ENCODE measurements at regions not wholly inside any gene's neighbourhood (a gene's known extent, or its start where the extent isn't known, plus 50 kb on each side); places are given as distances from the start of the nearest gene placed in this dataset.

GRCh38 chr6:19158586-19158985 is 678.6 kb upstream of the ID4 start:
- H3K9me3 ChIP-seq (ENCODE audit: control insufficient read depth in 2 of 2, insufficient read depth in 1 of 2, low read length in 1 of 2), result no peaks in the 10 kb centered on the region
- 86% methylated on average over 1 of the region's 1 CpG for WGBS
- no peaks in the 10 kb centered on the region for H3K36me3 ChIP-seq (ENCODE audit: control insufficient read depth in 2 of 2, insufficient read depth in 2 of 2, low read length in 1 of 2)
- H3K4me1 ChIP-seq (ENCODE audit: control insufficient read depth in 2 of 2, insufficient read depth in 2 of 2, low read length in 2 of 2), result no peaks in the 10 kb centered on the region
- no peak overlapping the region for H3K27ac ChIP-seq (ENCODE audit: low read depth in 1 of 2, low read length in 1 of 2)
- H3K27me3 ChIP-seq (ENCODE audit: control insufficient read depth in 2 of 2, insufficient read depth in 1 of 2, low read length in 1 of 2), result no peaks in the 10 kb centered on the region
- DNase-seq (ENCODE audit: low read depth in 6 of 9, low spot score in 9 of 9), result no peak
- H3K4me3 ChIP-seq (ENCODE audit: low read length in 2 of 2), result no peak overlapping the region

GRCh38 chr6:19159089-19159488 is 678.1 kb upstream of the ID4 start:
- H3K36me3 ChIP-seq (ENCODE audit: control insufficient read depth in 2 of 2, insufficient read depth in 2 of 2, low read length in 1 of 2), result no peaks in the 10 kb centered on the region
- WGBS, result 88% methylated on average over 1 of the region's 1 CpG
- H3K4me1 ChIP-seq (ENCODE audit: control insufficient read depth in 2 of 2, insufficient read depth in 2 of 2, low read length in 2 of 2), result no peaks in the 10 kb centered on the region
- no peak for DNase-seq (ENCODE audit: low read depth in 6 of 9, low spot score in 9 of 9)
- no peak overlapping the region for H3K27ac ChIP-seq (ENCODE audit: low read depth in 1 of 2, low read length in 1 of 2)
- H3K27me3 ChIP-seq (ENCODE audit: control insufficient read depth in 2 of 2, insufficient read depth in 1 of 2, low read length in 1 of 2), result no peaks in the 10 kb centered on the region
- H3K9me3 ChIP-seq (ENCODE audit: control insufficient read depth in 2 of 2, insufficient read depth in 1 of 2, low read length in 1 of 2), result no peaks in the 10 kb centered on the region
- no peak overlapping the region for H3K4me3 ChIP-seq (ENCODE audit: low read length in 2 of 2)

- WGBS, result 82% methylated on average over 2 of the region's 2 CpGs
- DNase-seq (ENCODE audit: low read depth in 6 of 9, low spot score in 9 of 9), result no peak
- Histone ChIP-seq H3K4me3 (ENCODE audit: low read length in 2 of 2) (no peak overlapping the region), H3K27me3 (ENCODE audit: control insufficient read depth in 2 of 2, insufficient read depth in 1 of 2, low read length in 1 of 2) (no peaks in the 10 kb centered on the region), H3K36me3 (ENCODE audit: control insufficient read depth in 2 of 2, insufficient read depth in 2 of 2, low read length in 1 of 2) (no peaks in the 10 kb centered on the region), H3K27ac (ENCODE audit: low read depth in 1 of 2, low read length in 1 of 2) (no peak overlapping the region), H3K4me1 (ENCODE audit: control insufficient read depth in 2 of 2, insufficient read depth in 2 of 2, low read length in 2 of 2) (no peaks in the 10 kb centered on the region), H3K9me3 (ENCODE audit: control insufficient read depth in 2 of 2, insufficient read depth in 1 of 2, low read length in 1 of 2) (no peaks in the 10 kb centered on the region)
Observed at GRCh38 chr6:19159561-19159960, 677.6 kb upstream of the ID4 start.

GRCh38 chr6:19160081-19160730 is 677.0 kb upstream of the ID4 start:
- Histone ChIP-seq H3K27ac (ENCODE audit: low read depth in 1 of 2, low read length in 1 of 2) (no peak overlapping the region), H3K36me3 (ENCODE audit: control insufficient read depth in 2 of 2, insufficient read depth in 2 of 2, low read length in 1 of 2) (no peaks in the 10 kb centered on the region), H3K9me3 (ENCODE audit: control insufficient read depth in 2 of 2, insufficient read depth in 1 of 2, low read length in 1 of 2) (no peaks in the 10 kb centered on the region), H3K4me1 (ENCODE audit: control insufficient read depth in 2 of 2, insufficient read depth in 2 of 2, low read length in 2 of 2) (no peaks in the 10 kb centered on the region), H3K27me3 (ENCODE audit: control insufficient read depth in 2 of 2, insufficient read depth in 1 of 2, low read length in 1 of 2) (no peaks in the 10 kb centered on the region), H3K4me3 (ENCODE audit: low read length in 2 of 2) (no peak overlapping the region)
- 88% methylated on average over 2 of the region's 2 CpGs for WGBS
- no peak for DNase-seq (ENCODE audit: low read depth in 6 of 9, low spot score in 9 of 9)

GRCh38 chr6:19167251-19167650 is 669.9 kb upstream of the ID4 start:
- Histone ChIP-seq H3K27me3 (ENCODE audit: control insufficient read depth in 2 of 2, insufficient read depth in 1 of 2, low read length in 1 of 2) (no peaks in the 10 kb centered on the region), H3K4me3 (ENCODE audit: low read length in 2 of 2) (no peak overlapping the region), H3K9me3 (ENCODE audit: control insufficient read depth in 2 of 2, insufficient read depth in 1 of 2, low read length in 1 of 2) (no peaks in the 10 kb centered on the region), H3K27ac (ENCODE audit: low read depth in 1 of 2, low read length in 1 of 2) (no peak overlapping the region), H3K36me3 (ENCODE audit: control insufficient read depth in 2 of 2, insufficient read depth in 2 of 2, low read length in 1 of 2) (no peaks in the 10 kb centered on the region), H3K4me1 (ENCODE audit: control insufficient read depth in 2 of 2, insufficient read depth in 2 of 2, low read length in 2 of 2) (no peaks in the 10 kb centered on the region)
- 44% methylated on average over 2 of the region's 2 CpGs for WGBS
- no peak for DNase-seq (ENCODE audit: low read depth in 6 of 9, low spot score in 9 of 9)

- 72% methylated on average over 5 of the region's 5 CpGs for WGBS
- Histone ChIP-seq H3K9me3 (ENCODE audit: control insufficient read depth in 2 of 2, insufficient read depth in 1 of 2, low read length in 1 of 2) (no peaks in the 10 kb centered on the region), H3K4me1 (ENCODE audit: control insufficient read depth in 2 of 2, insufficient read depth in 2 of 2, low read length in 2 of 2) (no peaks in the 10 kb centered on the region), H3K27me3 (ENCODE audit: control insufficient read depth in 2 of 2, insufficient read depth in 1 of 2, low read length in 1 of 2) (no peaks in the 10 kb centered on the region), H3K36me3 (ENCODE audit: control insufficient read depth in 2 of 2, insufficient read depth in 2 of 2, low read length in 1 of 2) (no peaks in the 10 kb centered on the region), H3K4me3 (ENCODE audit: low read length in 2 of 2) (no peak overlapping the region), H3K27ac (ENCODE audit: low read depth in 1 of 2, low read length in 1 of 2) (no peak overlapping the region)
- no peak for DNase-seq (ENCODE audit: low read depth in 6 of 9, low spot score in 9 of 9)
Observed at GRCh38 chr6:19169366-19169765, 667.8 kb upstream of the ID4 start.

GRCh38 chr6:19175023-19175422 is 662.1 kb upstream of the ID4 start:
- 92% methylated on average over 3 of the region's 3 CpGs for WGBS
- Histone ChIP-seq H3K4me3 (ENCODE audit: low read length in 2 of 2) (no peak overlapping the region), H3K27me3 (ENCODE audit: control insufficient read depth in 2 of 2, insufficient read depth in 1 of 2, low read length in 1 of 2) (no peaks in the 10 kb centered on the region), H3K9me3 (ENCODE audit: control insufficient read depth in 2 of 2, insufficient read depth in 1 of 2, low read length in 1 of 2) (no peaks in the 10 kb centered on the region), H3K4me1 (ENCODE audit: control insufficient read depth in 2 of 2, insufficient read depth in 2 of 2, low read length in 2 of 2) (no peaks in the 10 kb centered on the region), H3K36me3 (ENCODE audit: control insufficient read depth in 2 of 2, insufficient read depth in 2 of 2, low read length in 1 of 2) (no peaks in the 10 kb centered on the region), H3K27ac (ENCODE audit: low read depth in 1 of 2, low read length in 1 of 2) (no peak overlapping the region)
- DNase-seq (ENCODE audit: low read depth in 6 of 9, low spot score in 9 of 9), result no peak

- Histone ChIP-seq H3K27ac (ENCODE audit: low read depth in 1 of 2, low read length in 1 of 2) (no peak overlapping the region), H3K4me3 (ENCODE audit: low read length in 2 of 2) (no peak overlapping the region), H3K9me3 (ENCODE audit: control insufficient read depth in 2 of 2, insufficient read depth in 1 of 2, low read length in 1 of 2) (peaks cover 0 to 3% of the 10 kb centered on the region in 2 donors), H3K4me1 (ENCODE audit: control insufficient read depth in 2 of 2, insufficient read depth in 2 of 2, low read length in 2 of 2) (no peaks in the 10 kb centered on the region), H3K27me3 (ENCODE audit: control insufficient read depth in 2 of 2, insufficient read depth in 1 of 2, low read length in 1 of 2) (no peaks in the 10 kb centered on the region), H3K36me3 (ENCODE audit: control insufficient read depth in 2 of 2, insufficient read depth in 2 of 2, low read length in 1 of 2) (no peaks in the 10 kb centered on the region)
- DNase-seq (ENCODE audit: low read depth in 6 of 9, low spot score in 9 of 9), result no peak
- 90% methylated on average over 13 of the region's 13 CpGs for WGBS
Observed at GRCh38 chr6:19180348-19181072, 656.7 kb upstream of the ID4 start.

GRCh38 chr6:19181211-19181610 is 656.0 kb upstream of the ID4 start:
- peaks cover 0 to 3% of the 10 kb centered on the region in 2 donors for H3K9me3 ChIP-seq (ENCODE audit: control insufficient read depth in 2 of 2, insufficient read depth in 1 of 2, low read length in 1 of 2)
- H3K27ac ChIP-seq (ENCODE audit: low read depth in 1 of 2, low read length in 1 of 2), result no peak overlapping the region
- no peak overlapping the region for H3K4me3 ChIP-seq (ENCODE audit: low read length in 2 of 2)
- H3K4me1 ChIP-seq (ENCODE audit: control insufficient read depth in 2 of 2, insufficient read depth in 2 of 2, low read length in 2 of 2), result no peaks in the 10 kb centered on the region
- WGBS, result 95% methylated on average over 1 of the region's 1 CpG
- H3K27me3 ChIP-seq (ENCODE audit: control insufficient read depth in 2 of 2, insufficient read depth in 1 of 2, low read length in 1 of 2), result no peaks in the 10 kb centered on the region
- H3K36me3 ChIP-seq (ENCODE audit: control insufficient read depth in 2 of 2, insufficient read depth in 2 of 2, low read length in 1 of 2), result no peaks in the 10 kb centered on the region
- DNase-seq (ENCODE audit: low read depth in 6 of 9, low spot score in 9 of 9), result no peak

Data from thymus (tissue), 11 donors.